IMR-90 (cell line): ENCODE measurements at regions not wholly inside any gene's neighbourhood (a gene's known extent, or its start where the extent isn't known, plus 50 kb on each side); places are given as distances from the start of the nearest gene placed in this dataset.

Experiments used
- BHLHE40 ChIP-seq: fragments of 150-350 bp; IDR thresholded peaks from 2 replicates; pipeline ENCODE4 v1.6.1; 2016; ENCODE audit warnings: mild to moderate bottlenecking, low read depth, low read length
- CEBPB ChIP-seq: IDR thresholded peaks from 2 replicates; pipeline ENCODE4 v1.6.1; 2012; ENCODE audit warnings: low read depth, low read length, improper control_type of control experiment
- CHD1 ChIP-seq: IDR thresholded peaks from 2 replicates; pipeline ENCODE4 v1.6.1; 2012; ENCODE audit warnings: low read depth, low read length, improper control_type of control experiment
- FOS ChIP-seq: fragments of 150-350 bp; IDR thresholded peaks from 2 replicates; pipeline ENCODE4 v1.6.1; 2016; ENCODE audit warnings: low read depth, low read length
- MAFK ChIP-seq: IDR thresholded peaks from 2 replicates; pipeline ENCODE4 v1.6.1; 2012; ENCODE audit warnings: low read depth, low read length, improper control_type of control experiment
- MAZ ChIP-seq: IDR thresholded peaks from 2 replicates; pipeline ENCODE4 v1.6.1; 2012; ENCODE audit warnings: low read depth, mild to moderate bottlenecking, low read length, improper control_type of control experiment, moderate library complexity, borderline replicate concordance
- MXI1 ChIP-seq: IDR thresholded peaks from 2 replicates; pipeline ENCODE4 v1.6.1; 2012; ENCODE audit warnings: low read depth, mild to moderate bottlenecking, low read length, moderate library complexity, borderline replicate concordance
- NFE2L2 ChIP-seq: fragments of 150-350 bp; IDR thresholded peaks from 2 replicates; pipeline ENCODE4 v1.6.1; 2016; ENCODE audit warnings: low read depth, mild to moderate bottlenecking, low read length
- POLR2A ChIP-seq: IDR thresholded peaks from 2 replicates; pipeline ENCODE4 v1.6.1; 2012; ENCODE audit warnings: mild to moderate bottlenecking, low read depth, low read length
- RAD21 ChIP-seq: IDR thresholded peaks from 2 replicates; pipeline ENCODE4 v1.6.1; 2012; ENCODE audit warnings: low read length, improper control_type of control experiment
- RFX5 ChIP-seq: IDR thresholded peaks from 2 replicates; pipeline ENCODE4 v1.8.0; 2012; ENCODE audit warnings: low read depth, mild to moderate bottlenecking, low read length, moderate library complexity
- SMC3 ChIP-seq: fragments of 150-350 bp; IDR thresholded peaks from 2 replicates; pipeline ENCODE4 v1.6.1; 2016; ENCODE audit warnings: low read depth, mild to moderate bottlenecking, antibody characterized with exemption, low read length, moderate library complexity
- TF ChIP-seq, protein P1 (sequence below): conservative IDR thresholded peaks from 2 replicates; pipeline ENCODE4 v1.5.1; 2012; ENCODE audit warnings: mild to moderate bottlenecking, low read depth, low read length, improper control_type of control experiment
- TF ChIP-seq, protein P2 (sequence below): fragments of 150-350 bp; IDR thresholded peaks from 2 replicates; pipeline ENCODE4 v1.6.1; 2017; ENCODE audit warnings: mild to moderate bottlenecking, antibody characterized with exemption, low read length, low read depth

GRCh38 chr20:39944861-39945260, 744.2 kb downstream of the MAFB start:
- TF ChIP-seq POLR2A (no peak), RAD21 (no peak), BHLHE40 (no peak), CEBPB (no peak), SMC3 (no peak), NFE2L2 (no peak), FOS (no peak), RFX5 (no peak), MAZ (no peak), MAFK (no peak), CHD1 (no peak), MXI1 (no peak)
- TF ChIP-seq, protein P1, sequence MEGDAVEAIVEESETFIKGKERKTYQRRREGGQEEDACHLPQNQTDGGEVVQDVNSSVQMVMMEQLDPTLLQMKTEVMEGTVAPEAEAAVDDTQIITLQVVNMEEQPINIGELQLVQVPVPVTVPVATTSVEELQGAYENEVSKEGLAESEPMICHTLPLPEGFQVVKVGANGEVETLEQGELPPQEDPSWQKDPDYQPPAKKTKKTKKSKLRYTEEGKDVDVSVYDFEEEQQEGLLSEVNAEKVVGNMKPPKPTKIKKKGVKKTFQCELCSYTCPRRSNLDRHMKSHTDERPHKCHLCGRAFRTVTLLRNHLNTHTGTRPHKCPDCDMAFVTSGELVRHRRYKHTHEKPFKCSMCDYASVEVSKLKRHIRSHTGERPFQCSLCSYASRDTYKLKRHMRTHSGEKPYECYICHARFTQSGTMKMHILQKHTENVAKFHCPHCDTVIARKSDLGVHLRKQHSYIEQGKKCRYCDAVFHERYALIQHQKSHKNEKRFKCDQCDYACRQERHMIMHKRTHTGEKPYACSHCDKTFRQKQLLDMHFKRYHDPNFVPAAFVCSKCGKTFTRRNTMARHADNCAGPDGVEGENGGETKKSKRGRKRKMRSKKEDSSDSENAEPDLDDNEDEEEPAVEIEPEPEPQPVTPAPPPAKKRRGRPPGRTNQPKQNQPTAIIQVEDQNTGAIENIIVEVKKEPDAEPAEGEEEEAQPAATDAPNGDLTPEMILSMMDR: no peak
- TF ChIP-seq, protein P2, sequence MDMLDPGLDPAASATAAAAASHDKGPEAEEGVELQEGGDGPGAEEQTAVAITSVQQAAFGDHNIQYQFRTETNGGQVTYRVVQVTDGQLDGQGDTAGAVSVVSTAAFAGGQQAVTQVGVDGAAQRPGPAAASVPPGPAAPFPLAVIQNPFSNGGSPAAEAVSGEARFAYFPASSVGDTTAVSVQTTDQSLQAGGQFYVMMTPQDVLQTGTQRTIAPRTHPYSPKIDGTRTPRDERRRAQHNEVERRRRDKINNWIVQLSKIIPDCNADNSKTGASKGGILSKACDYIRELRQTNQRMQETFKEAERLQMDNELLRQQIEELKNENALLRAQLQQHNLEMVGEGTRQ: no peak
